Lower lobe of right lung (tissue), 2 donors: ENCODE measurements at regions not wholly inside any gene's neighbourhood (a gene's known extent, or its start where the extent isn't known, plus 50 kb on each side); places are given as distances from the start of the nearest gene placed in this dataset.
"Not testable (repeated sequence)": the region's sequence is repeated elsewhere in the genome, so short reads cannot be mapped to it uniquely, and the experiment has no call there.

ENCODE experiments used
- ATAC-seq, 2 donors: fragments of 200-7000 bp; cut with Tn5 transposase; one replicate each; pipeline ENCODE4 v1.9.1; 2020 to 2022; ENCODE audit warnings: mild to moderate bottlenecking in 2 of 2, moderate library complexity in 2 of 2
- DNase-seq: peaks from one replicate; pipeline ENCODE4 v3.0.0-alpha.2; 2020
- H3K27ac ChIP-seq: fragments of 200-600 bp; one replicate; pipeline ENCODE4 v1.8.0; 2022
- H3K27me3 ChIP-seq: fragments of 200-600 bp; one replicate; pipeline ENCODE4 v1.8.0; 2022; ENCODE audit warnings: low read depth
- H3K36me3 ChIP-seq: fragments of 200-600 bp; one replicate; pipeline ENCODE4 v1.8.0; 2022; ENCODE audit warnings: mild to moderate bottlenecking
- H3K4me1 ChIP-seq: fragments of 200-600 bp; one replicate; pipeline ENCODE4 v1.8.0; 2022
- H3K4me3 ChIP-seq: fragments of 200-600 bp; one replicate; pipeline ENCODE4 v1.8.0; 2022; ENCODE audit warnings: mild to moderate bottlenecking
- H3K9me3 ChIP-seq: fragments of 200-600 bp; one replicate; pipeline ENCODE4 v1.8.0; 2022
- CTCF ChIP-seq: fragments of 200-600 bp; IDR thresholded peaks from one replicate; pipeline ENCODE4 v1.8.0; 2022; ENCODE audit warnings: antibody characterized with exemption, mild to moderate bottlenecking
- intact Hi-C: fragments of 100-400 bp; cut with DNase I; formaldehyde crosslinking; loops from one replicate; pipeline ENCODE4 v1.11.0; 2022
- donor health status: DM: no; HTN: yes; CAD: no; lungs with severe emphysema.

GRCh38 chr21:19475525-19475924 is 1071.9 kb upstream of the TMPRSS15 start:
- intact Hi-C loops = no loop called here
- TF ChIP-seq CTCF = no peak
- Histone ChIP-seq H3K27ac (no peak overlapping the region), H3K9me3 (no peaks in the 10 kb centered on the region), H3K36me3 (no peaks in the 10 kb centered on the region), H3K4me1 (no peaks in the 10 kb centered on the region), H3K27me3 (no peaks in the 10 kb centered on the region), H3K4me3 (no peak overlapping the region)
- ATAC-seq (no peak), DNase-seq (no peak)

- Histone ChIP-seq H3K4me1 (no peaks in the 10 kb centered on the region), H3K4me3 (no peak overlapping the region), H3K27me3 (no peaks in the 10 kb centered on the region), H3K36me3 (no peaks in the 10 kb centered on the region), H3K9me3 (no peaks in the 10 kb centered on the region), H3K27ac (no peak overlapping the region)
- TF ChIP-seq CTCF = no peak
- DNase-seq = no peak
- no peak for ATAC-seq
- intact Hi-C loops = no loop called here
These were observed 1086.3 kb upstream of the TMPRSS15 start for GRCh38 chr21:19489930-19490329.

GRCh38 chr21:19490481-19490880 is 1086.9 kb upstream of the TMPRSS15 start:
- H3K27me3 ChIP-seq = no peaks in the 10 kb centered on the region
- H3K4me3 ChIP-seq = no peak overlapping the region
- TF ChIP-seq CTCF = no peak
- no peaks in the 10 kb centered on the region for H3K36me3 ChIP-seq
- no peaks in the 10 kb centered on the region for H3K9me3 ChIP-seq
- no peaks in the 10 kb centered on the region for H3K4me1 ChIP-seq
- no peak for ATAC-seq
- no peak overlapping the region for H3K27ac ChIP-seq
- intact Hi-C loops = no loop called here
- DNase-seq = no peak

- H3K9me3 ChIP-seq, DNase-seq, H3K36me3 ChIP-seq, H3K4me3 ChIP-seq, H3K4me1 ChIP-seq, ATAC-seq, H3K27ac ChIP-seq, H3K27me3 ChIP-seq, intact Hi-C loops: not testable (repeated sequence)
These were observed 1090.1 kb upstream of the TMPRSS15 start for GRCh38 chr21:19493437-19494241.

GRCh38 chr21:19501115-19501514 is 1097.5 kb upstream of the TMPRSS15 start:
- TF ChIP-seq CTCF = no peak
- Histone ChIP-seq H3K4me3 (no peak overlapping the region), H3K27me3 (no peaks in the 10 kb centered on the region), H3K4me1 (no peaks in the 10 kb centered on the region), H3K27ac (no peak overlapping the region), H3K36me3 (no peaks in the 10 kb centered on the region), H3K9me3 (peaks cover 5% of the 10 kb centered on the region)
- DNase-seq = no peak
- no peak for ATAC-seq
- intact Hi-C loops = no loop called here

- DNase-seq = no peak
- no peaks in the 10 kb centered on the region for H3K4me1 ChIP-seq
- ATAC-seq = no peak
- H3K36me3 ChIP-seq = no peaks in the 10 kb centered on the region
- intact Hi-C loops = no loop called here
- H3K27me3 ChIP-seq = no peaks in the 10 kb centered on the region
- TF ChIP-seq CTCF = peak; percentile 18
- no peak overlapping the region for H3K27ac ChIP-seq
- no peak overlapping the region for H3K4me3 ChIP-seq
- H3K9me3 ChIP-seq = no peaks in the 10 kb centered on the region
These were observed 1104.2 kb upstream of the TMPRSS15 start for GRCh38 chr21:19507682-19508260.
